RCC 7860 (cell line): ENCODE measurements at regions not wholly inside any gene's neighbourhood (a gene's known extent, or its start where the extent isn't known, plus 50 kb on each side); places are given as distances from the start of the nearest gene placed in this dataset.
A peak's percentile ranks its signal among the peaks of the same experiment; 100 is the strongest.

Experiments
- DNase-seq: peaks from one replicate; pipeline ENCODE4 v3.0.0-alpha.2; 2015; ENCODE audit warnings: low spot score
- FAIRE-seq: peaks from 2 replicates; lab custom pipeline; 2012; peaks lifted over from hg19 to GRCh38; lab: Jason Lieb, UNC

DNA sequence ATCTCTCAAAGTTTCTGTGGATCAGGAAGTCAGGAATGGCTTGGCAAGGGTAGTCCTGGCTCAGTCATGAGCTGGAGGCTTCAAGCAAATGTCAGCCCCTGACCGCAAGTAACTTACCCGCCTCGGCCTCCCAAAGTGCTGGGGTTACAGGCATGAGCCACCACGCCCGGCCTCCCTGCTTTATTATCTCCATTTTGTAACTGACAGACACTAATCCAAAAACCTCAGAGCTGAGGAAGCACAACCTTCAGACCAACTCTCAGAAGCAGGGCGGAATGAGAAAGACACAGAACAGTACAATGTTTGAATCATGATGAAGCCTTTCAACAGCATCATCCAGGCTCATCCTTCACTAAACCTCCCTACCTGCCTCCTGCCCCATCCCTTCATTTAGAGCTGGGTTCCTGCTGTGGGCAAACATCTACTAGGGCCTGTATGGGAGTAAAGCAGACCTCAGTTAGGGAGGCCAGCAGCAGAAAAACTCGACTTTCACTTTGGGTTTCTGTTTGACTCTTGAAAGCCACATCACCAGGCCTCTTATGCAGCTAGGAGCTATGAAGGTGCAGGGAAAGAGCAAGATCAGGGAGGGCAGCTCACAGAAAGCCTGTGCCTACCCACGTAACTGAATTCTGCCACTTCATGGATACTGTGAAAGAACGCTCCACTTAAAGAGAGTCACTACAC, 84.4 kb upstream of the RAB4A start:
- DNase-seq (no peak), FAIRE-seq (no peak)

DNA sequence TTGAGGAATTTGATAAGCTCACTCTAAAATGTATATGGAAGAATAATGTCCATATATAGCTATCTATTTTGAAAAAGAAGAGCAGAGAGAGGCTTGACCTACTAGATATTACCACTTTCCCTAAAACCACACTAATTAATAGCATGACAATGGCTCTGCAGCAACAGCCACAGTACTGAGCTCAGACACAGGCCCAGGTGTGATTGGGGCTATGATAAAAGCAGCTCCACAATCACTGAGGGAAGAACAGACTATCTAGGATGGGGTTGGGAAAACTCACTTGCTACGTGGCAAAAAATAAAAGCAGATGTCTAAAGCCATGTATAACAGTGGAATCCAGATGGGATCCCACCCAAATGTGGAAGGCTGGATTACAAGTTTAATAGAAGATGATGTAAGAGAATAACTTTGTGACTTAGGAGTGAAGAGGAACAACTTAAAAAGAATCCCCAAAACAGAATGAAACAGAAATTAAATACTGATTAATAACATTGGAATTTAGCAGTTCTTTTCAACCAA, 80.8 kb upstream of the RAB4A start:
- FAIRE-seq (no peak), DNase-seq (no peak)

DNA sequence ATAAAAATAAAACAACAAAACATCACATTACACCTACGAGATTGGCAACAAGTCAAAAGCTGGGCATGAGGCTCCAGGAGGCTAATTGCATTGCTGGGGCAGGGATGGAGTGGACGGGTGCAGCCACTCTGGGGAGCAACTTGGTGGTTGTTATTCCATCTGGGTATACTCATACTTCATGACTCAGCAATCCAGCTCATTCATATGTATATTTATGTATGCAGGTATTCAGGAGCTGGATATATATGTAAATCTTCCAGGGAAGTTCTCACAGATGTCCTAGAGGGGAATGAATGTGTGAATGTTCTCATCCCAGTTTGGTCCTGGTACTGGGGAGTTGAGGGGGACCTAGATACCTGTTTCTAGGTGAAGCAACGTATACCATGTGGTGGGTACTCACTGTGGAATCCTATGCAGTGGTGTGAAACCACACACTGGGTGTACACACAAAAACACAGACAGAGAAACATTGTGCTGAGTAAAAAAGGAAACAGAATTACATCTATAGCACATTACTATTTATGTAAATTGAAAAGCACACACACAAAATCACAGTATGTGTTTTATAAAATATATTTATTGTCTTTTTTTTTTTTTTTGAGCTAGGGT, 79.7 kb upstream of the RAB4A start:
- DNase-seq: peak; percentile 29
- FAIRE-seq: no peak

DNA sequence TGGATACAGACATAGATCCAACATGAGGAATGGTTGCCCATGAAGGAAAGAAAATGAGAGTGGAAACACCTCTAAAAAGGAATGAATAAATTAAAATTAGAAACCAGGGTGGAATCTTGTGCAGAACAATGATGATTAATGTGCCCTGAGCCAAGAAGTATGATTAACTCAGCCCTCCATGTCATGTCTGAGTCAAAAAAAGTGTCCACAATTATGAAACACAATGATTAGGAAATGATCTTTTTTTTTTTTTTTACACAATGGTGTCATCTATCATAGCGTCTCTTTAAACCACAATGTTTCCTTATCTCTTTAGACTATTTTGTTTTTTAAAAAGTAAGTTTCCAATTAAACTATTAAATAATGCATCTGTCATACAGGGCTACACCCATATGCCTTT, 78.9 kb upstream of the RAB4A start:
- peak; percentile 66 for DNase-seq
- FAIRE-seq: peak; percentile 92

DNA sequence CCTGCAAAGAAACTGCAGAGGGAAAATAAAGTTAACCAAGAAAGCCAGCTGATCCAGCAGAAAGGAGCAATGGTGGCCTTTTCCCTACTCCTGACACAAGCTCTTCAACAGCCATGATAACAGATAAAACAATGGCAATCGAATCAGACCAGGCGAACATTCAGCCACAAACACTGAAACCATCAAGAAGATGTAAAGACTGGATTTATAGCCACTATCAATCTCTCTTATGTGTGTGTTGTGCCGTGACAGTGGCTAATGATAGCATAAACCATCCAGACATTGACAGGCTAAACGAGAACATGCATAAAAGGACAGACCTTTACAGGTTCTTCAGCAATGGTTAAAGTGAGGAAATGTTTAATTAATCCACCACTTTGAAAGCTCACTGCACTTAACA, 78.1 kb upstream of the RAB4A start:
- no peak for DNase-seq
- FAIRE-seq: no peak

DNA sequence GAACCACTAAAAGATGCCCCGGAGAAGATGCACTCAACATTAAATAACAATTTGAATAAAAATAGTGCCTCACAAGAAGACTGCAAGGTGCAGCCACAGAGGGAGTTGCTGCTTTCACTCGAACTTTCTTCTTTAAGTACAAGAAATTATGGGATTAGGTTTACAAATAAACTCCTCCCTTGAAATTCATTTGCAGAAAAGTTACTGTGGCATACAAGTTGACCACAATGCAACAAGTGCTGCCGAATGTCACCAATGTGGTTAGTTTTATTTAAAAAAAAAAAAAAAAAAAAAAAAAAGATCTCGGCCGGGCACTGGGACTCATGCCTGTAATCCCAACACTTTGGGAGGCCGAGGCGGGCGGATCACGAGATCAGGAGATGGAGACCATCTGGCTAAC, 76.8 kb upstream of the RAB4A start:
- FAIRE-seq (no peak), DNase-seq (no peak)

DNA sequence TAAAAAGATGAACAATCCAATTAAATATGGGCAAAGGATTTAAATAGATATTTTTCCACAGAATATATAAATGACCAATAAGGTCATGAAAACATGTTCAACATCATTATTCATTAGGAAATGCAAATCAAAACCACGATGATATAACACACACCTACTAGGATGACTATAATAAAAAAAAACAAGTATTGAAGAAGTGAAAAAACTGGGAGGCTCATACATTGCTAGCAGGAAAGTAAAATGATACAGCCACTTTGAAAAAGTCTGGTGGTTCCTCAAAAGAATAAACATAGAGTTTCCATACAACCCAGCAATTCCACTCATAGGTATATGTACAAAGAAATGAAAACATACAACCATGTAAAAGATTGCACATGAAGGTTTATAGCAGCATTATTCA, 75.7 kb upstream of the RAB4A start:
- FAIRE-seq (no peak), DNase-seq (no peak)

DNA sequence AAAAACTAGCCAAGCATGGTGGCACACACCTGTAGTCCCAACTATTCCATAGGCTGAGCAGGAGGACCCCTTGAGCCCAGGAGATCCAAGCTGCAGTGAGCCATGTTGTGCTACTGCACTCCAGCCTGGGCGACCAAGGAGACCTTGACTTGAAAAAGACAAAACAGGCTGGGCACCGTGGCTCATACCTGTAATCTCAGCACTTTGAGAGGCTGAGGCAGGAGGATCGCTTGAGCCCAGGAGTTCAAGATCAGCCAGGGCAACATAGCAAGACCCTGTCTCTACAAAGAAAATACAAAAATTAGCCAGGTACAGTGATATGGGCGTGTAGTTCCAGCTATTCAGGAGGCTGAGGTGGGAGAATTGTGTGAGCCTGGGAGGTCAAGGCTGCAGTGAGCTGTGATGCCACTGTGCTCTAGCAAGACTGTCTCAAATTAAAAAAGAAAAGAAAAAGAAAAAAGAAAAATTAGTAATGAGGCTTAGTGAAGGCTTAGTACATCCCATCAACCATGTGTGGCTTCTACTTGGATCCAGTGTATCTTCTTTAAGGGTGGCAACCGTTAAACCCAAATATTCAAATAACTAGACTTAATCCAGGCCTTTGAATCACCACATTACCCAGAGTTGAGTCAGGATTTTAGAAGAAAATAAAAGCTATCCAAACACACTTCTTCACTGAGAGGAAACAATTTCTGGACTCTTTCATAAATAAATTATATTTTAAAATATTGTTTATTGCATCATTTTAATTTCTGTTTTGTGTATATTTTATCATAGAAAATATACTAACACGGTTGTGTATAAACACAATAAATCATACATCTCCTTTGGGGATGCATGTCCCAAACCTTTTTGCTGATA, 74.3 kb upstream of the RAB4A start:
- no peak for FAIRE-seq
- no peak for DNase-seq

DNA sequence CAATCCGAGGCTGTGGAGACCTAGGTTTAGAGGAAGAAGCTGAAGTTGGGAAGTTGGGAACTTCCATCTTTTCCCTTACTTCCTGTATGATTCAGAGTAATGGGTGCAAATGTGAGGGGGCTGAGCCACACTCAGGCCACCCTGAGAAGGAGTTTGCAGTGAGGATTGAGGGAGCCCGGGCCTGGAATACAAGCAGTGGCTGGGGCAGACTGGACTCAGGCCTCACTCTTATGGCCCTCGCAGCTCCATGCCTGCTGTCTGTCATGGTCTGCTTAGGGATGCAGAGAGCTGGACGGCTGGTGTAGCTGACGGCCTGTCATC, 73.7 kb upstream of the RAB4A start:
- FAIRE-seq (no peak), DNase-seq (no peak)

DNA sequence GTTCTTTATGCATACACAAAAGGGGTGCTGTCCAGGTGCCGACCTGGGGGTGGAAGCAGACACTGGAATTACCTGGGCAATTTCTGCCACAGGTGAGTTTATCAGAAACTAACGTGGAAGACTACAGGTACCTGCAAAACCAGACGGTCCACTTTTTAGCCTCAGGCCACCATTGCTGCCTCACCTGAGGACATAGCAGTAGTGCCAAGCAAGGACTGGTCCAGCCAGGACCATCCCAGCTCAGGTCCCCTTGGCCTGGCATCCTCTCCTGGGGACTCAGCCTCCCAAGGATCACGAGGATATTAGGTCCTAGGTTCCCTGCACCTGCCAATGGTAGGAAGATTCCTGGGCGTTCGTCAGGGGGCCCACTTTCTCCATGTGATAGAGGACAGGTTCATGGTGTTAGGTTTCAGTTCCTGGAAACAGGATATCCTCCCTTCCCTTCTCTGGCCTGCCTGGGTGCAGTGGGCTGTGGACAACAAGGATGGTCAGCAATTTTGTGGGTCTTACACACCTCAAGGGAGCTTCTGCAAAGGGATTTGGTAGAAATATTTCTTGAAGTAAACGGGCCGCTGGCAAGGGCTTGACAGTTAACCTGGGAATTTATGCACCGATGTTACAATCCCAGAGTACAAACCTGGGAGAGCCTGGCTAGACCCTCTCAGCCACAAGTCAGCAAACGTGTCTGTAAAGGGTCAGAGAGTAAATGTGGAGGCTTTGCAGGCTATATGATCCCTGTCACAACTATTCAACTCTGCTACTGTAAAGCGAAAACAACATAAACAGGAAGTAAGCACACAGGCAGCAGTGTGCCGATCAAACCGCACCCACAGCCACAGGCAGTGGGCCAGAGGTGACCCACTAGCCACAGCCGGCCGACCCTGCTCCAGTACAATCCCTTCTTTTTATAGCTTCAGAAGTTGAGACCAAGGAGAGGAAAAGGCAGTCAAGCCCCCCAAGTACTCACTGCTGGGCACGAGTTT, 71.4 kb upstream of the RAB4A start:
- DNase-seq (no peak), FAIRE-seq (no peak)

DNA sequence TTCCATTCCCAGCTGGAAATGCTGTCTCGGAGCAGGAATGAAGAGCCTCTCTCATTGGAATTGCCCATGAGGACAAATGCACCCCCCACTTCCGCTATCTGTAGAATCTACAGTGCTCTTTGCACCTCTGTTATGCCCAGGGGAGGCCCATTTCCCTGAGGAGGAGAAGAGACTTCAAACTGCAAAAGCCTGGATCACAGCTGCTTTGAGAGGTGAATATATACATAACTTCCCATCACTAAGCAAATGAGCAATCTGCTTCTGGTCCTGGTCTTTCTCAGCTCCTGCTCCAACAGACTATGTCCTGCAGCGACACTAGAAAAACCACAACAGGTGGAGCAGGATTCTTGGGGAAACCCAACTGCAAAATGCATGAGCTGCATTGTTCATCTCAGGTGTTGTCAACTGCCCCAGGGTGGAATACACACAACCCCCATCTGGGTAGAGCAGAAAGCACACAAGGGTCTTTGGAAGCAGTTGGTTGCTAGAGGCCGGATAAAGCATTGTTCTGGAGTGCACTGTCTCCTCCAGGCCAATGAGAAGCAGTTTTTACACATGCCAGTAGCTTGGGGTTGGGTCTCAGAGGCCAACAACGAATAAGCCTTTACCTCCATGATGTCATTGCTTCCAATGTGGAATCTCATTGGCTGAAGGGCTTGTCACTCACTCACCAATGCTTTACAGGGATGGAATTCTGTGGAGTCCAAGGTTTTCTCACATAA, 67.7 kb upstream of the RAB4A start:
- FAIRE-seq (no peak), DNase-seq (no peak)

DNA sequence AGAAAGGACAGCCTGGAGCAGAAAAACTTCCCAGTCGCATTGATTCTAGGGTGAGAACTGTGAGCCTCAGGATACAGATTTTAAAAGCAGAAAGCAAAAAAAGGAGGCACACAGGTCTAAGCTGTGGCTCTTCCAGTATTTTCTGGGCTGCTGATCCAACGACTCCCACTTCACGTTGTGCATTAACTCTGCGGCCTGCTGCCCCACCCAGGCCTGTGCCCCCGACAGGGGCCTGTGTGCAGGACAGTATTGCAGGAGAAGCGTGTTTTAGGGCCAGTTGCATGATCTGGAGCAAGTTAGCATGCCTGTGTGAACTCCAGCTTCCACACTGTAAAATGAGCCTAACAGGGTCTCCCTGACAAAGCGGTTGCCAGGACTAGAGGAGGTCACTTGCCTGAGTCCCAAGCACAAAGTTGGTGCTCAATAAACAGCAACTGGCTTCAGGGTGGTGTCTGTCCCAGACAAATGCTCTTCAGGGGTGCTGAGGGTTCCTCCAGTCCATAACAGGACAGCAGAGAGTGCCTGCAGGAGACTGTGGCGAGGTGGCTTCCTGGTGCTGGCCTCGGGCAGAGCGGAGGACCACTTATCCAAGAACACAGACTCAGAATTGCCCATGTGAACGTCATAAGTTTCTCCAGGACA, 66.8 kb upstream of the RAB4A start:
- no peak for DNase-seq
- FAIRE-seq: no peak

DNA sequence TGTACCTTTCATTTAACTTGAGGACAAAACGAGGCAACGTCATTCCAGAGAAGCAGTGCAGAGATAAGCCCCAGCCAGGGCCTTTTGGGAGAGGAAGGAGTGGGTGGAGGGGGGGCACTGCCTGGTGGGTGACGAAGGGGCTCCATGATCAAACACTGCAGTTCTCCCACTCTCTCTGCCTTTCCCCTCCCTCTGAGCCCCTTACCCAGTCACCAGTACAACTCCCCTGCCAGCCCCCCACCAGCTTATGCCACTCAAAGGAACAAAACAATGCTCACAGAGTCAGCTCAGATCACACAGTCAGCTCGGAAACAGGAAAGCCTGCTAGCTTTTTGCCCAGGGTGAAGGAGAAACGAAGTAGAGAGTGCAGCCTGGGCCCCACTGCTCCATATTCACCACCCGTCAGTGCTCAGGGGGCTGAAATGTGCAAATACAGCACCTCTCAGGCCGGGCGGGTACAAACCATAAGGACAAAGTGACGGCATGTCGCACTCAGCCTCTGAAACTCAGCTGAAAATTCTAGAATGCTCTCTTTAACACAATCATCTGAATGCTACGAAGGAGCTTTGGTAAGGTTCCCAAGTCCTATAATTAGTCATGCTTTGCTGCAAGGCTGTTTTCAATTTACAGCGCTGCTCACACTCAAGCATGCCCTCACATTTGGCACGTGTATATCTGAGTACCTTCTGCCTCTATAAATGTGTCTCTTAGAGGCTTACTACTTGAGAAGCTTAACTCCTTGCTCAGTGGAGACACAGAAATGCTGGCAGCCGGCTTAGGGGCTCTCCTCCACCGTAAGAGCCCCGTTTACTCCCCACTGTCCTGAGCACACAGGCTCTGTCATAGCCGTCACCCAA, 65.8 kb upstream of the RAB4A start:
- no peak for FAIRE-seq
- no peak for DNase-seq

DNA sequence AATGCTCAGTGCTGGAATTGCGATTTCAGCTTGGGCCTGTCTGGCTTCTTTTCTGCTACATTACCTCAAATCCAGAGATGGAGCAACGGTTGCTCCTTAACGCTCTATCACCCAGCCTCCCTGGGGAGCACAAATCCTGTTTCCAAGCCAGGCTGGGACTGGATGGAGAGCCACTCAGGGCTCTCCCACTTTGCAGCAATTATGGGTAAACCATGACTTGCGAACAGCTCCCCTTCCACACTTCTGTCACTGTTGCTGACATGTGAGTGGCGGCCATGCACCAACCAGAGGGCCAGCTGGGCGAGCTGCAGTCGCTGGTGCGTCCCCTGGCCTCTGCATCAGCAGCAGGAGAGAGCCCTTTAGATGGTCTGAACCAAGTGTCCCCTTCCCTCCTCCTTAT, 65.1 kb upstream of the RAB4A start:
- no peak for FAIRE-seq
- no peak for DNase-seq

DNA sequence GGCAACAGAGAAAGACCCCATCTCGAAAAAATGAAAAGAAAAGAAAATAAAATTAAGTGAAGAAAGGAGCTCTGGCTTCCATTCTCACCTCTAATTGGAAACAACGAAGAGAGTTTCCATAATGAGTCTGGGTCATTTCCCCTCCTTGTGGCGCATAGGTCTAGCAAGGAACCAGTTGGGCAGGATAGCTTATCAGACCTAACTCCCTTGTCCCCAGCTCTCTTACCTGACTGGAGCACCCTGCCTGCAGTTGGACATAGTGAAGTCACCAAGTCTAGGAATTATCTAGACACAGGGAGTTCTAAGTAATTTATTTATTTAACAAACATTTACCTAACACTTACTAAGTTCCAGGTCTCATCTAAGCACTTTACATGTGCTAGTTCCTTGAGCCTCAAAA, 63.0 kb upstream of the RAB4A start:
- DNase-seq (no peak), FAIRE-seq (no peak)

DNA sequence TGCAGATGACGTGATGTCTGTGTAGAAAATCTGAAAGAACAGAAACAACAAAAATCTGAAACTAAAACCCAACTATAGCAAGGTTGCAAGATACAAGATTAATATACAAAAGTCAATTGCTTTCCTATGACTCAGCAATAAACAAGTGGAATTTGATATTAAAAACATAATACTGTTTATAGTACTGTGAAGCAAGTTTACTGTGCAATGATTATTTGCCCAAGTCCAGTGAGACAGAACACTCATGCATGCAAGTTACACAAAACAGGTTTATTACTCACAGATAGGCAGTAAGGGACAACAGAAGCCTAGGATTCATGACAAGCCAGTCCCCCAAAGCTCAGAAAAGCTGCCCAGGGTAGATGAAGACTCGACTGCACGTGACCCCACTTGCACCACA, 62.4 kb upstream of the RAB4A start:
- FAIRE-seq: no peak

DNA sequence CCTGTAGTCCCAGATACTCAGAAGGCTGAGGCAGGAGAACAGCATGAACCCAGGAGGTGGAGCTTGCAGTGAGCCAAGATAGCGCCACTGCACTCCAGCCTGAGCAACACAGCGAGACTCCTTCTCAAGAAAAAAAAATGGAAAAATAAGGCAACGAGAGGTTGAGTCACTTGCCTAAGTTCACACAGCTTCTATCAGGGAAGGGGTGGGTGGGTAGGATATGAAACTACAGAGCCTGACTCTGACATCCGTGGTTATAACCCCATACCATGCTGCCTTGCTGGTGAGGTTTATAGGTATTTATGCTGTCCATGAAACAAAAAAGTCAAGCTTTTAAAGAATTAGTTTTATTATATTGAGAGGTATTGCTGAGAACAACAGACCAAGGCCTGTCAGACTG, 61.5 kb upstream of the RAB4A start:
- FAIRE-seq (no peak), DNase-seq (peak; percentile 44)

More for the DNA sequence above, 62.4 kb upstream of the RAB4A start:
- no peak for DNase-seq

DNA sequence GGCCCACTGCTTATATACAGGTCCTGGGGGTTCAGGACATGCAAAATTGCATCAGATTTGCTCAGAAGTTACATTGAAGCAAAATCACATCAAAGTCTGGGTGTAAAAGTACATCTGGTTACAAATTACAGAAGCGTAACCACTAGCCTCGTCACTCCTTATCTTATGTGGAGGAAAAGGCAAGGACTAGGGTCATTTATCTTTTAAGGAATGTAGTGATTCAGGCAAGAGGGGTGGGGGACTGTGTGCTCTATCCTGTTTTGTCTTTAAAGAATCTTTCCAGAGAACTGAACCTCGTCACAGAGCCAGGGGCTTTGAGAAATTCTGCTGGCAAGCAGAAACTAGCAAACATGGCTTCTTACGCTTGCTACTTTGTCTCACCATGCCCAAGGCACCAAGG, 61.1 kb upstream of the RAB4A start:
- DNase-seq (peak; percentile 77), FAIRE-seq (peak; percentile 87)

DNA sequence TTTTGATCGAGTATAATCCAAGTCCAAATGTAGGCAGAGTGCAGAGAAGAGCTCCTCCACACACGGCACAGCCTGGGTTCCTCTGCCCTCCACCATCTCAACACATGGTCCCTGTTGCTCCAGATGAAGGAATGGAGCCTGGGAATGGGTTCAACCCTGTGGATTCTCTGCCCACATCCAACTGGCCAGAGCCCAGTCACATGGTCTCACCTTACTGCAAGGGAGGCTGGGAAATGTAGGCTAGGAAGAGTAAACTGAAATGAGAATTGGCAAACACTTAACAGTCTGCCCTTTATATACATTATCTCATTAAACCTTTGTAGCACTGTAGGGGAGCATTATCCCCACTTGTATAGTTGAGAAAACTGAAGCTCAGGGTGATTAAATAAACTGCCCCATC, 60.1 kb upstream of the RAB4A start:
- DNase-seq (no peak), FAIRE-seq (no peak)
